Activated CD4-positive, CD25-positive, alpha-beta regulatory T cell (primary cell): ENCODE measurements at regions not wholly inside any gene's neighbourhood (a gene's known extent, or its start where the extent isn't known, plus 50 kb on each side); places are given as distances from the start of the nearest gene placed in this dataset.

ENCODE experiments used
- DNase-seq, 4 experiments: peaks; one replicate each; lab custom pipeline; 2025; lab: John Stamatoyannopoulos, UW

GRCh38 chr10:31606841-31607240 lies 287.8 kb downstream of the ZEB1 start:
- DNase-seq, result no peak

- no peak for DNase-seq
These were observed 287.0 kb downstream of the ZEB1 start for GRCh38 chr10:31605861-31606525.

GRCh38 chr10:31605426-31605825 lies 286.4 kb downstream of the ZEB1 start:
- no peak for DNase-seq

GRCh38 chr10:31604646-31605170 lies 285.7 kb downstream of the ZEB1 start:
- DNase-seq, result no peak

- DNase-seq, result no peak
These were observed 285.1 kb downstream of the ZEB1 start for GRCh38 chr10:31604096-31604495.

GRCh38 chr10:31603235-31604087 lies 284.4 kb downstream of the ZEB1 start:
- DNase-seq, result peak; percentile 25 to 39 (median 31)

- DNase-seq, result no peak
These were observed 283.7 kb downstream of the ZEB1 start for GRCh38 chr10:31602541-31603234.

- no peak for DNase-seq
These were observed 282.1 kb downstream of the ZEB1 start for GRCh38 chr10:31601136-31601535.

GRCh38 chr10:31599626-31600504 lies 280.8 kb downstream of the ZEB1 start:
- no peak for DNase-seq

- no peak for DNase-seq
These were observed 277.7 kb downstream of the ZEB1 start for GRCh38 chr10:31596765-31597164.

GRCh38 chr10:31595992-31596391 lies 277.0 kb downstream of the ZEB1 start:
- no peak for DNase-seq

- DNase-seq, result no peak
These were observed 275.4 kb downstream of the ZEB1 start for GRCh38 chr10:31594347-31594873.

- DNase-seq, result no peak
These were observed 274.1 kb downstream of the ZEB1 start for GRCh38 chr10:31593124-31593523.

GRCh38 chr10:31591569-31591968 lies 272.6 kb downstream of the ZEB1 start:
- DNase-seq, result no peak

GRCh38 chr10:31590023-31590800 lies 271.2 kb downstream of the ZEB1 start:
- no peak for DNase-seq

- DNase-seq, result no peak
These were observed 268.7 kb downstream of the ZEB1 start for GRCh38 chr10:31587691-31588090.

- no peak for DNase-seq
These were observed 268.0 kb downstream of the ZEB1 start for GRCh38 chr10:31586723-31587638.

- DNase-seq, result no peak
These were observed 265.9 kb downstream of the ZEB1 start for GRCh38 chr10:31584876-31585275.

- no peak for DNase-seq
These were observed 265.1 kb downstream of the ZEB1 start for GRCh38 chr10:31584098-31584631.
